Neural progenitor cell (in vitro differentiated cells): ENCODE measurements at regions not wholly inside any gene's neighbourhood (a gene's known extent, or its start where the extent isn't known, plus 50 kb on each side); places are given as distances from the start of the nearest gene placed in this dataset.
A peak's percentile ranks its signal among the peaks of the same experiment; 100 is the strongest.

Experiments
- DNase-seq: peaks from one replicate; pipeline ENCODE4 v3.0.0-alpha.2; 2016; ENCODE audit warnings: low spot score
- H2AFZ ChIP-seq: fragments of 200-600 bp; sonication (generic); replicated peaks from 2 replicates; pipeline ENCODE4 v1.6.1; 2016; ENCODE audit warnings: antibody characterized with exemption
- H3F3A ChIP-seq: fragments of 200-600 bp; sonication (generic); 2 replicates; pipeline ENCODE4 v1.6.1; 2016; ENCODE audit warnings: antibody characterized with exemption, low read depth
- H3K27ac ChIP-seq: fragments of 200-600 bp; sonication (generic); 2 replicates; pipeline ENCODE4 v1.5.1; 2016; ENCODE audit warnings: mild to moderate bottlenecking
- H3K27me3 ChIP-seq: fragments of 200-600 bp; sonication (generic); 2 replicates; pipeline ENCODE4 v1.6.1; 2016; ENCODE audit warnings: mild to moderate bottlenecking, moderate library complexity
- H3K36me3 ChIP-seq: fragments of 200-600 bp; sonication (generic); 2 replicates; pipeline ENCODE4 v1.5.1; 2016
- H3K4me1 ChIP-seq: fragments of 200-600 bp; sonication (generic); 2 replicates; pipeline ENCODE4 v1.6.1; 2016; ENCODE audit warnings: mixed run types
- H3K4me2 ChIP-seq: fragments of 200-600 bp; sonication (generic); 2 replicates; pipeline ENCODE4 v1.6.1; 2016
- H3K4me3 ChIP-seq: fragments of 200-600 bp; sonication (generic); 2 replicates; pipeline ENCODE4 v1.5.1; 2016
- H3K79me2 ChIP-seq: fragments of 200-600 bp; sonication (generic); 2 replicates; pipeline ENCODE4 v1.6.1; 2016; ENCODE audit warnings: low read depth
- H3K9ac ChIP-seq: fragments of 200-600 bp; sonication (generic); 2 replicates; pipeline ENCODE4 v1.6.1; 2016
- H3K9me3 ChIP-seq: fragments of 200-600 bp; sonication (generic); 2 replicates; pipeline ENCODE4 v1.5.1; 2016; ENCODE audit warnings: low read depth
- H4K20me1 ChIP-seq: fragments of 200-600 bp; sonication (generic); 2 replicates; pipeline ENCODE4 v1.6.1; 2016; ENCODE audit warnings: low read depth
- H3K27ac Mint-ChIP-seq: 3 replicates; pipeline ENCODE4 v1.8.0; 2021; ENCODE audit warnings: mixed read lengths
- H3K27me3 Mint-ChIP-seq: 2 replicates; pipeline ENCODE4 v1.8.0; 2022; ENCODE audit warnings: low read depth, mild to moderate bottlenecking, inconsistent platforms, moderate library complexity, mixed read lengths; ENCODE audit not compliant: insufficient read depth
- H3K36me3 Mint-ChIP-seq: 3 replicates; pipeline ENCODE4 v1.8.0; 2021; ENCODE audit warnings: mixed read lengths
- H3K4me1 Mint-ChIP-seq: 3 replicates; pipeline ENCODE4 v1.8.0; 2021; ENCODE audit warnings: mixed read lengths
- H3K4me3 Mint-ChIP-seq: 3 replicates; pipeline ENCODE4 v1.8.0; 2021; ENCODE audit warnings: mild to moderate bottlenecking, moderate library complexity, mixed read lengths
- H3K9me3 Mint-ChIP-seq: 3 replicates; pipeline ENCODE4 v1.8.0; 2020; ENCODE audit warnings: mixed read lengths
- EZH2 ChIP-seq: fragments of 200-600 bp; sonication (generic); IDR thresholded peaks from 2 replicates; pipeline ENCODE4 v1.6.1; 2017; ENCODE audit warnings: antibody characterized with exemption, mild to moderate bottlenecking, moderate library complexity
- EZH2phosphoT487 ChIP-seq: fragments of 200-600 bp; sonication (generic); IDR thresholded peaks from 2 replicates; pipeline ENCODE4 v1.6.1; 2017; ENCODE audit warnings: antibody characterized with exemption
- TF ChIP-seq, protein P1 (sequence below): fragments of 200-600 bp; sonication (generic); IDR thresholded peaks from 2 replicates; pipeline ENCODE4 v1.5.1; 2017; ENCODE audit warnings: antibody characterized with exemption, mild to moderate bottlenecking

DNA sequence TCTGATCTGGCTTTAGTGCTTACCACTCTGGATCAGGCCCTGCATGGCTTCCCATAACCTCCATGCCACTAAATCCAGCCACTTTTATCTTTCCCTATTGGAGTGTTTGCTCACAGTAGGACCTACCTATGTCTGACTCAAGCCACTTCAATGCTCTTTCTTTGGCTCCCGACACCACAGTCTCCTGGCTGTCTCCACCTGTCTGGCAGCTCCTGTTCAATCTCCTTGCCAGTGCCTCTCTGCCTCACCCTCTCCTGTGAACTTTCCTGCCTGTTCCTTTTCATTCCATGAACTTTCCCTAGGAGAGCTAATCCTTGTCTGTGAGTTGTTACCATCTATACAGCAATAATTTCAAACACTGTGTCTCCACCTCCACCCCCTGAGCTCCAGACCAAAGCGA lies 82.6 kb upstream of the UCN3 start:
- DNase-seq: no peak

DNA sequence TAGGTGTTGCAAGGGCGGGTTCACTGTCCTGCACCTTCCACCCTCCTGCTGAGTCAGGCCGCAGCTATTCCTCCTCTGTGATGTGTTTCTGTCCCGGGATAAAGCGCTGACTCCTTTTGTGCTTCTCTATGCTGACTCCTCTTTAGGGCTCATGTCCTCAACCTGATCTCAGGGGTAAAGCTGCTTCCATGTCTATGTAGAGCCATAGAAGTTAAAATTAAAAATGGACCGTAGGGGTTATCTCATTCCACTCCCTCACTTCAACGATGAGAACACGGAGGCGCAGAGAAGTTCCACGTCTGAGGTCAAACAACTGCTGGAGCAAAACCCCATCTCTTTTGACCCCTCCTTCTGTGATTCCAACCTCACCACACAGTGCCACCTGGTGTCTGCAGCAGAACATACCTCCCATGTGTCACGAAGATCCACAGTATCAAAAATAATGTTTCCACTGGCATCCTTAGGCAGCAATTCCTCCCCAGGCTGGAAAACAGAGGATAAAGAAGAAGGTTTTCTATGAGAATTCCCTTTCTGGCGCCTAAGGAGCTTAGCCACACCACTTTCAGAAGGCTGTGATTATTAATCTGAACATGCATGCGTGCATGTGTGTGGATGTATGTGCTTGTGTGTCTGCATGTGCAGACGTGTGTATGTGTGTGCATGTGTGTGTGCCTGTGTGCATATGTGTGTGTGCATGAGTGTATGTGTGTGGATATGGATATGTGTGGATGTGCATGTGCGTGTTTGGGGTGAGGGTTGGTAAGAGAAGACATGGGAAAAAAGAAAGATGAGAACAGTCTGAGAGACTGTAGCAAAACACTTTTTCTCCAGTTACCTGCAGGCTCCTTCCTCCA lies 81.2 kb upstream of the UCN3 start:
- peaks cover 3% of the 10 kb centered on the region for H3K27me3 Mint-ChIP-seq
- H3K4me2 ChIP-seq: no peak overlapping the region
- no peaks in the 10 kb centered on the region for H3K9me3 Mint-ChIP-seq
- H3K4me3 ChIP-seq: no peak overlapping the region
- H3K36me3 Mint-ChIP-seq: no peaks in the 10 kb centered on the region
- no peaks in the 10 kb centered on the region for H3K9me3 ChIP-seq
- no peak overlapping the region for H3K27ac Mint-ChIP-seq
- H3F3A ChIP-seq: no peaks in the 10 kb centered on the region
- peak; percentile 77 for DNase-seq
- H3K4me1 ChIP-seq: peaks cover 3% of the 10 kb centered on the region
- H4K20me1 ChIP-seq: no peaks in the 10 kb centered on the region
- TF ChIP-seq, protein P1, sequence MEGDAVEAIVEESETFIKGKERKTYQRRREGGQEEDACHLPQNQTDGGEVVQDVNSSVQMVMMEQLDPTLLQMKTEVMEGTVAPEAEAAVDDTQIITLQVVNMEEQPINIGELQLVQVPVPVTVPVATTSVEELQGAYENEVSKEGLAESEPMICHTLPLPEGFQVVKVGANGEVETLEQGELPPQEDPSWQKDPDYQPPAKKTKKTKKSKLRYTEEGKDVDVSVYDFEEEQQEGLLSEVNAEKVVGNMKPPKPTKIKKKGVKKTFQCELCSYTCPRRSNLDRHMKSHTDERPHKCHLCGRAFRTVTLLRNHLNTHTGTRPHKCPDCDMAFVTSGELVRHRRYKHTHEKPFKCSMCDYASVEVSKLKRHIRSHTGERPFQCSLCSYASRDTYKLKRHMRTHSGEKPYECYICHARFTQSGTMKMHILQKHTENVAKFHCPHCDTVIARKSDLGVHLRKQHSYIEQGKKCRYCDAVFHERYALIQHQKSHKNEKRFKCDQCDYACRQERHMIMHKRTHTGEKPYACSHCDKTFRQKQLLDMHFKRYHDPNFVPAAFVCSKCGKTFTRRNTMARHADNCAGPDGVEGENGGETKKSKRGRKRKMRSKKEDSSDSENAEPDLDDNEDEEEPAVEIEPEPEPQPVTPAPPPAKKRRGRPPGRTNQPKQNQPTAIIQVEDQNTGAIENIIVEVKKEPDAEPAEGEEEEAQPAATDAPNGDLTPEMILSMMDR: peak; percentile 76
- no peak for TF ChIP-seq EZH2
- H2AFZ ChIP-seq: peak overlapping the region; percentile 99
- H3K27me3 ChIP-seq: no peaks in the 10 kb centered on the region
- H3K4me1 Mint-ChIP-seq: peaks cover under 1% of the 10 kb centered on the region
- H3K27ac ChIP-seq: no peak overlapping the region
- H3K36me3 ChIP-seq: no peaks in the 10 kb centered on the region
- H3K9ac ChIP-seq: no peak overlapping the region
- H3K4me3 Mint-ChIP-seq: no peak overlapping the region
- H3K79me2 ChIP-seq: no peaks in the 10 kb centered on the region

More for the DNA sequence above, 82.6 kb upstream of the UCN3 start:
- H3K9me3 Mint-ChIP-seq: no peaks in the 10 kb centered on the region
- TF ChIP-seq EZH2phosphoT487 (no peak), EZH2 (no peak)
- TF ChIP-seq, protein P1: no peak
- Histone ChIP-seq H3F3A (no peaks in the 10 kb centered on the region), H3K4me3 (no peak overlapping the region), H4K20me1 (no peaks in the 10 kb centered on the region), H3K79me2 (no peaks in the 10 kb centered on the region), H3K27ac (no peak overlapping the region), H3K4me1 (peaks cover 3% of the 10 kb centered on the region), H3K36me3 (no peaks in the 10 kb centered on the region), H3K9me3 (no peaks in the 10 kb centered on the region), H3K4me2 (no peak overlapping the region), H3K27me3 (no peaks in the 10 kb centered on the region), H3K9ac (no peak overlapping the region), H2AFZ (no peak overlapping the region)
- H3K4me1 Mint-ChIP-seq: no peaks in the 10 kb centered on the region
- no peaks in the 10 kb centered on the region for H3K36me3 Mint-ChIP-seq
- H3K27me3 Mint-ChIP-seq: peaks cover 3% of the 10 kb centered on the region
- no peak overlapping the region for H3K4me3 Mint-ChIP-seq
- no peak overlapping the region for H3K27ac Mint-ChIP-seq

DNA sequence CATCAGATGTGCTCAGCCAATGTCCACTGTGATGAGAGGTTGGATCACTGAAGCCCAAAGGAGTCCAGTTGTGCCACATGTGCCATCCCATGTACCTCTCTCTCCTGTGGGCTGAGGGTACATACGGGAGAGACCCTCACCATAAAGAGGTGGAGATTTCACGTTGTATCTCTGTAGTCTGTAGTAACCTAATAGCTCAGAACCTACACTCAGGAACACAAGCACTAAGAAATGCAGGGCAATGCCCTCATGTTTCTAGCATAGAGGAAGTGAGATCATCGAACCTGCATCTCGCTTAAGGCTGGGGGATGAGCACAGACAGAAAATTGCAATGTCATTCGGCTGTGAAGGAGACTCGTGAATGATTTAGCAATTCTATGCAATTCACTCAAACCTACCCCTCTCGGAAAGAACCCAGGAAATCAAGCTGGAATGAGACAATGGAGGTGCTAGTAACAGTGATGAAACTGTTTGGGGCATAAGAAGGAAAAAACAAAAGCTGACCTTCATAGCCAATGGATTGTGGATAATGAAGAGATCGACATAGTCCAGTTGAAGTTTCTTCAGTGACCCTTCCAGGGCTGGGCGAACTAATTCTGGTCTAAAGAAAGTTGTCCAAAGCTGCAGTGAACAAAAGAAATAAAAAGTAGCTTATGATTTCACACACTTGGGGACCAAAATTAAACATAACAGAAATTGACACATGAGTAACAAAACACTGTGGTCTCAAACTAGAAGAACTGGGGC lies 80.3 kb upstream of the UCN3 start:
- no peak overlapping the region for H3K4me2 ChIP-seq
- Mint-ChIP-seq H3K36me3 (no peaks in the 10 kb centered on the region), H3K4me1 (peaks cover 4% of the 10 kb centered on the region), H3K4me3 (no peak overlapping the region), H3K27ac (no peak overlapping the region), H3K27me3 (peaks cover 3% of the 10 kb centered on the region), H3K9me3 (no peaks in the 10 kb centered on the region)
- no peak overlapping the region for H3K9ac ChIP-seq
- no peaks in the 10 kb centered on the region for H3K36me3 ChIP-seq
- H3F3A ChIP-seq: no peaks in the 10 kb centered on the region
- no peaks in the 10 kb centered on the region for H3K9me3 ChIP-seq
- no peak for DNase-seq
- H3K27me3 ChIP-seq: no peaks in the 10 kb centered on the region
- no peak for TF ChIP-seq EZH2phosphoT487
- TF ChIP-seq EZH2: no peak
- TF ChIP-seq, protein P1: no peak
- H2AFZ ChIP-seq: no peak overlapping the region
- H3K4me3 ChIP-seq: no peak overlapping the region
- H3K79me2 ChIP-seq: no peaks in the 10 kb centered on the region
- H3K4me1 ChIP-seq: peaks cover 3% of the 10 kb centered on the region
- no peaks in the 10 kb centered on the region for H4K20me1 ChIP-seq
- no peak overlapping the region for H3K27ac ChIP-seq
